Fibroblast of lung (primary cell): ENCODE measurements at regions not wholly inside any gene's neighbourhood (a gene's known extent, or its start where the extent isn't known, plus 50 kb on each side); places are given as distances from the start of the nearest gene placed in this dataset.

Experiments used
- DNase-seq, 2 donors: peaks; one replicate each; pipeline versions ENCODE4 v3.0.0 to v3.0.0-alpha.2; 2010; ENCODE audit warnings: low read depth in 2 of 2
- H2AFZ ChIP-seq: 2 replicates; pipeline ENCODE4 v1.5.1; 2012; ENCODE audit warnings: low read length, control low read depth, inconsistent platforms
- H3K27ac ChIP-seq: 2 replicates; pipeline ENCODE4 v1.5.1; 2011; ENCODE audit warnings: low read length, control low read depth; ENCODE audit not compliant: insufficient read depth
- H3K27me3 ChIP-seq: 2 replicates; pipeline ENCODE4 v1.5.1; 2011; ENCODE audit warnings: mild to moderate bottlenecking, low read length; ENCODE audit not compliant: control insufficient read depth, insufficient read depth
- H3K36me3 ChIP-seq: 2 replicates; pipeline ENCODE4 v1.5.1; 2011; ENCODE audit warnings: low read length; ENCODE audit not compliant: control insufficient read depth, insufficient read depth
- H3K4me1 ChIP-seq: 2 replicates; pipeline ENCODE4 v1.5.1; 2011; ENCODE audit warnings: low read length; ENCODE audit not compliant: control insufficient read depth, insufficient read depth; ENCODE audit errors: extremely low read depth
- H3K4me2 ChIP-seq: 2 replicates; pipeline ENCODE4 v1.5.1; 2011; ENCODE audit warnings: low read length, control low read depth; ENCODE audit not compliant: insufficient read depth; ENCODE audit errors: extremely low read depth
- H3K4me3 ChIP-seq, 4 experiments: fragments of 200-600 bp in 1 of 4; sonication (generic) in 1 of 4; replicated peaks in 1 of 4; 2 replicates each; pipeline ENCODE4 v1.5.1; 2011 to 2016; ENCODE audit warnings: low read length in 4 of 4, low read depth in 3 of 4, mild to moderate bottlenecking in 3 of 4, control low read depth in 2 of 4, inconsistent platforms in 1 of 4, mixed read lengths in 1 of 4; ENCODE audit not compliant: insufficient read depth in 1 of 4; ENCODE audit errors: control extremely low read depth in 1 of 4
- H3K79me2 ChIP-seq: 2 replicates; pipeline ENCODE4 v1.5.1; 2012; ENCODE audit warnings: mild to moderate bottlenecking, low read length, inconsistent platforms; ENCODE audit not compliant: control insufficient read depth, insufficient read depth
- H3K9ac ChIP-seq: 2 replicates; pipeline ENCODE4 v1.5.1; 2011; ENCODE audit warnings: mild to moderate bottlenecking, low read length, control low read depth; ENCODE audit not compliant: insufficient read depth
- H3K9me3 ChIP-seq: 2 replicates; pipeline ENCODE4 v1.5.1; 2012; ENCODE audit warnings: low read depth, low read length; ENCODE audit not compliant: control insufficient read depth, insufficient read depth
- H4K20me1 ChIP-seq: 2 replicates; pipeline ENCODE4 v1.5.1; 2011; ENCODE audit warnings: low read length; ENCODE audit not compliant: control insufficient read depth, insufficient read depth; ENCODE audit errors: extremely low read depth
- CTCF ChIP-seq, 2 donors: IDR thresholded peaks in 1 of 2; conservative IDR thresholded peaks in 1 of 2; 1 replicate in 1 of 2; 2 replicates in 1 of 2; pipeline ENCODE4 v1.5.1; 2011 to 2012; ENCODE audit warnings: low read length in 2 of 2, control low read depth in 1 of 2, inconsistent platforms in 1 of 2, low read depth in 1 of 2, mild to moderate bottlenecking in 1 of 2
- EZH2 ChIP-seq: IDR thresholded peaks from 2 replicates; pipeline ENCODE4 v1.5.1; 2012; ENCODE audit warnings: low read length, control low read depth, mild to moderate bottlenecking; ENCODE audit errors: missing control alignments

- peak; percentile 21 to 22 for TF ChIP-seq CTCF (conservative IDR thresholded peaks at IDR 0.05 in 1 of 2, IDR thresholded peaks at IDR 0.05 in 1 of 2; ENCODE audit: low read depth in 1 of 2, low read length in 2 of 2)
- no peak for TF ChIP-seq EZH2
- H3K9ac ChIP-seq: no peak overlapping the region
- no peak overlapping the region for H2AFZ ChIP-seq
- peak overlapping the region; percentile 21 for H3K4me2 ChIP-seq
- no peak overlapping the region for H3K4me3 ChIP-seq
- DNase-seq: peak; percentile 77 to 100
- no peaks in the 10 kb centered on the region for H3K36me3 ChIP-seq
- H4K20me1 ChIP-seq: no peaks in the 10 kb centered on the region
- no peaks in the 10 kb centered on the region for H3K9me3 ChIP-seq
- no peaks in the 10 kb centered on the region for H3K4me1 ChIP-seq
- no peaks in the 10 kb centered on the region for H3K79me2 ChIP-seq
- H3K27me3 ChIP-seq: no peaks in the 10 kb centered on the region
- peak overlapping the region; percentile 83 for H3K27ac ChIP-seq
Measured at GRCh38 chr20:2237059-2237458, 58.7 kb upstream of the TGM3 start.

DNA sequence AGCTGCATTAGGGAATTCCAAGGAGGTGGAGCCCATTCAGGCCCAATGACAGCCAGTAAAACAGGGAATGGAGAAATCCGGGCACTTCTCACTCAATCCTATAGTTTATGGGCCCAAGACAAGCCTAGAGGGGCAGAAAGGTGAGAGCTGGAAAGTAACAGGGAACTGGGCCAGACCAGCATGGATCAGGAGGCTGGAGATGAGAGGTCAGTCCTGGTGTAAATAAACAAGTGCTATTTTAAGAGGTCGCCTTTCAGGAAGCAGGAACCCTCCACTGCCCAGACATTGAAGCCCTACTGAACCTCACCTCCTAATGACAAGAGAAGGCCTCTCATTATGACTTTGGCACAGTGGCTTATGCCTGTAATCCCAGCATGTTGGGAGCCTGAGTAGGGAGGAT, 57.2 kb upstream of the TGM3 start:
- no peak for DNase-seq
- Histone ChIP-seq H3K79me2 (no peaks in the 10 kb centered on the region), H4K20me1 (no peaks in the 10 kb centered on the region), H3K4me1 (no peaks in the 10 kb centered on the region), H3K36me3 (no peaks in the 10 kb centered on the region), H3K9me3 (no peaks in the 10 kb centered on the region), H3K9ac (no peak overlapping the region), H3K27me3 (no peaks in the 10 kb centered on the region), H3K27ac (no peak overlapping the region), H3K4me2 (no peak overlapping the region), H2AFZ (no peak overlapping the region), H3K4me3 (no peak overlapping the region)
- TF ChIP-seq CTCF (conservative IDR thresholded peaks at IDR 0.05 in 1 of 2, IDR thresholded peaks at IDR 0.05 in 1 of 2; ENCODE audit: low read depth in 1 of 2, low read length in 2 of 2) (no peak), EZH2 (no peak)

DNA sequence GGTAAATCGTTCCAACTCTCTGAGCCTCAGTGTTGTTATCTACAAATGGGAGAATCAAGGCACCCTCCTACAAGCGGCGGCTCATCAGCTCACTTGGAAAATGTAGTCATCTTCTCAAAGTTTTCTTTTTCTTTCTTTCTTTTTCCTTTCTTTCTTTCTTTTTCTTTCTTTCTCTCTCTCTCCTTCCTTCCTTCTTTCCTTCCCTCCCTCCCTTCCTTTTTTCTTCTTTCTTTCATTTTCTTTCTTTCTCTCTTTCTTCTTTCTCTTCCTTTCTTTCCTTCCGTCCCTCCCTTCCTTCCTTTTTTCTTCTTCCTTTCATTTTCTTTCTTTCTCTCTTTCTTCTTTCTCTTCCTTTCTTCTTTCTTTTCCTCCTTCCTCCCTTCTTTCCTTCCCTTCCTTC, 55.0 kb upstream of the TGM3 start:
- H3K27ac ChIP-seq: no peak overlapping the region
- no peaks in the 10 kb centered on the region for H3K4me1 ChIP-seq
- H3K36me3 ChIP-seq: no peaks in the 10 kb centered on the region
- H3K79me2 ChIP-seq: no peaks in the 10 kb centered on the region
- no peak overlapping the region for H3K9ac ChIP-seq
- no peaks in the 10 kb centered on the region for H3K27me3 ChIP-seq
- H2AFZ ChIP-seq: no peak overlapping the region
- no peak for TF ChIP-seq EZH2
- no peak for TF ChIP-seq CTCF (conservative IDR thresholded peaks at IDR 0.05 in 1 of 2, IDR thresholded peaks at IDR 0.05 in 1 of 2; ENCODE audit: low read depth in 1 of 2, low read length in 2 of 2)
- no peaks in the 10 kb centered on the region for H4K20me1 ChIP-seq
- H3K4me3 ChIP-seq: no peak overlapping the region
- H3K4me2 ChIP-seq: no peak overlapping the region
- no peaks in the 10 kb centered on the region for H3K9me3 ChIP-seq
- no peak for DNase-seq
